GM12865 (cell line): ENCODE measurements at regions not wholly inside any gene's neighbourhood (a gene's known extent, or its start where the extent isn't known, plus 50 kb on each side); places are given as distances from the start of the nearest gene placed in this dataset.
A peak's percentile ranks its signal among the peaks of the same experiment; 100 is the strongest.

ENCODE experiments used
- DNase-seq: peaks from one replicate; pipeline ENCODE4 v3.0.0; 2010; ENCODE audit warnings: low read depth
- H3K4me3 ChIP-seq: 2 replicates; pipeline ENCODE4 v1.5.1; 2011; ENCODE audit warnings: mild to moderate bottlenecking, low read depth, low read length, control low read depth
- TF ChIP-seq, protein P1 (sequence below): IDR thresholded peaks from 2 replicates; pipeline ENCODE4 v1.5.1; 2011; ENCODE audit warnings: low read length, control low read depth, low read depth, inconsistent platforms; ENCODE audit not compliant: insufficient read depth; ENCODE audit errors: missing control alignments

DNA sequence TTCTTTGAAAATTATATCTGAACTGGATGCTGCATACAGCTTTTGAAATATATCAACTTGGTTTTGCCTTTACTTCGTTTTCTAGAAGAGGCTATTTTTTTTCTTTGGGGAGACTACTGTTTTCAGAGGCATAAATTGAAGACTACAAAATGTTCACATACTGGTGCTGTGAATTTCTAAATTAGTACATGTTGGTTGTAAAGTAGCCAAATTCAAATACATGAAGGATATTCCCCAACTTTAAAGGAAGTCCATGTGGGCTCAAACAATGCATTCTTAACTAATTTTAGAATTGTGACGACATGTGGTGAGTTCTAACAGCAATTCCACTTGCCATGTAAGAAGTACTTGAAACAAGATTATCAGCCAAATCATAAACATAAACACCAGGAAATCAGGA, 295.7 kb downstream of the TUSC7 start:
- H3K4me3 ChIP-seq = no peak overlapping the region
- TF ChIP-seq, protein P1, sequence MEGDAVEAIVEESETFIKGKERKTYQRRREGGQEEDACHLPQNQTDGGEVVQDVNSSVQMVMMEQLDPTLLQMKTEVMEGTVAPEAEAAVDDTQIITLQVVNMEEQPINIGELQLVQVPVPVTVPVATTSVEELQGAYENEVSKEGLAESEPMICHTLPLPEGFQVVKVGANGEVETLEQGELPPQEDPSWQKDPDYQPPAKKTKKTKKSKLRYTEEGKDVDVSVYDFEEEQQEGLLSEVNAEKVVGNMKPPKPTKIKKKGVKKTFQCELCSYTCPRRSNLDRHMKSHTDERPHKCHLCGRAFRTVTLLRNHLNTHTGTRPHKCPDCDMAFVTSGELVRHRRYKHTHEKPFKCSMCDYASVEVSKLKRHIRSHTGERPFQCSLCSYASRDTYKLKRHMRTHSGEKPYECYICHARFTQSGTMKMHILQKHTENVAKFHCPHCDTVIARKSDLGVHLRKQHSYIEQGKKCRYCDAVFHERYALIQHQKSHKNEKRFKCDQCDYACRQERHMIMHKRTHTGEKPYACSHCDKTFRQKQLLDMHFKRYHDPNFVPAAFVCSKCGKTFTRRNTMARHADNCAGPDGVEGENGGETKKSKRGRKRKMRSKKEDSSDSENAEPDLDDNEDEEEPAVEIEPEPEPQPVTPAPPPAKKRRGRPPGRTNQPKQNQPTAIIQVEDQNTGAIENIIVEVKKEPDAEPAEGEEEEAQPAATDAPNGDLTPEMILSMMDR = no peak
- no peak for DNase-seq

DNA sequence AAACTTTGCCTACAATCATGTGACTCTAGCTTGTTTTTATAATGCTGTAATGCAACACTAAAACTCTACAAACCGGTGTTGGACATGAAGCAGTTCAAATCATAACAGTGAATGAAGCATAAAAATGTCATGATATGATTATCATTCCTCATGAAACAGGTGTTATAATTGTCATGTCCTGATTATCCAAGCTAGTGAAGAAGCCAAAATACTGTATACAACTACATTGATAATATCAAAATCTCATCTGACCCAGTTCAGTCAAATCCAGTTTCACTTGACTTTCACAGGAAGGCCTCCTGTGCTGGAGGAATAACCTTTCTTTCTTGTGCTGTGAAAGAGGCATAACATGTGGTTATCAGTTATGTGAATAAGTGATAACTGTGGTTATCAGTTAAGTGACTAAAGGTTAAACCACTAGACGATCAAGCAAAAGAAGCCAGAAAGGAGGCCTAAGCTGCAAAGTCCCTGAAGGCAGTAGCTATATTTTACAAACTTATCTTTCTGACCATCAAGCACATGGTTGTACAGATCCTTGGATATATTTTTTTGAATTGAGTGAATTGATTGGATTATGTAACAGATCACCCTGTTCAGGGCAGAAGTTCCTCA, 296.4 kb downstream of the TUSC7 start:
- no peak overlapping the region for H3K4me3 ChIP-seq
- no peak for DNase-seq
- TF ChIP-seq, protein P1 = no peak

DNA sequence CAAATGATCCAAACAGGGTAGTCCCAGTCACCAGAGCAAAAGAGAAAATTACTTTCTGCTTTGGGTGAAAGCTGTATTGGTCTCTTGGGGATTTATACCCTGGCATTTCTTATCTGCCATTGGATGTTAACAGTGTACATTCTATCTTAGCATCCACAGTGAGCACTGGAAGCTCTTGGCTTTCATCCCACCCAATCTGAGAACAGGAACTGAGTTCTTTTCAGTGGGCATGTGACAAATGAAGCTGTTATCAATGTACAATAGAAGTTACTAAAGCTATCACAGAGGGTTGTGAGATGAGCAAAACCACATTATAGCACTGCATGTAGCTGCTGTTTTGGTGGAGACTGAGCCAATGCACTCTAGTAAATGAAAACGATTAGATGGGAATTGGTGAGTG, 300.7 kb downstream of the TUSC7 start:
- TF ChIP-seq, protein P1 = no peak
- H3K4me3 ChIP-seq = no peak overlapping the region
- no peak for DNase-seq

DNA sequence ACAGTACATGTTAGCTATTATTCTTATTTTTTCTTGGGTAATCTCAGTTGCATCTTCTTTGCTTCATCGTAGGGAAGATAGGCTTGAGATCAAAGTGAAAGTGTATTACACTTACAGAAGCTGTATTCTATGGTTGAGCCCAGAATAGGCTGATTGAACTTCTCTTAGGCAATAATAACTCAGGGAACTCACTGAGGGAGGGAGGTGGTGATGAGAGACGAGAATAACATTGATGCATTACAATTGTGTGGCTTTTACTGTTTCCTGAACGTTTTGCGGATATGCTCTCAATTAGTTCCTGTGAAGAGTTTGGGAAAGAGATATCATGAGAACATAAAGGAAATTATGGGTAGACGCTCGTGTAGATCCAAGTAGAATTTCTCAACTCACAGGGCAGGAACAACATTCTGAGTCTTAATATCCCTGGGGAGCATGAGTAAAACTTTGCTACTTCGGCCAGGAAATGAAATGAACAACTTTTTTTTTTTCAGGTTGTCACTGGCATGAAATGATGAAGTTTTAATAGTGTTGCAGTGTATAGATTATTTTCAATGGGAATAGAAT, 302.2 kb downstream of the TUSC7 start:
- TF ChIP-seq, protein P1 = no peak
- no peak overlapping the region for H3K4me3 ChIP-seq
- no peak for DNase-seq

DNA sequence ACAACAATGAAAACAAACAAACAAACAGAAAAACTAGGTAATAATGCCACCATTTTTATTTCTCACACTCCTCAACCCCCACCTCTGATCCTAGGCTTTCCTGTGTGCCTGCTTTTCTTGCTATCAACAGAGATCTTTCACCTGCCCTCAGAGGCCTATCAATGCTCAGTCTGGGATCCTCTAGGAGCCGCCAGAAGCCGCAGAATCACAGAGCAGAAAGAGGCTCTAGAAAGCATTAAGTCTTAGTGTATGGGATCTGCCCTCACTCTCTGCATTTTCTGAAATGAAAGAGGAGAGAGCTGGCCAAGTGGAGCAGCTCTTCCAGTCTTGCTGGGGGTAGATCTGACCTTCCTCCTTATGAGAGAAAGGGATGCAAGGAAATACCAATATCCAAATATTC, 306.8 kb downstream of the TUSC7 start:
- TF ChIP-seq, protein P1 = no peak
- H3K4me3 ChIP-seq = no peak overlapping the region
- DNase-seq = no peak

DNA sequence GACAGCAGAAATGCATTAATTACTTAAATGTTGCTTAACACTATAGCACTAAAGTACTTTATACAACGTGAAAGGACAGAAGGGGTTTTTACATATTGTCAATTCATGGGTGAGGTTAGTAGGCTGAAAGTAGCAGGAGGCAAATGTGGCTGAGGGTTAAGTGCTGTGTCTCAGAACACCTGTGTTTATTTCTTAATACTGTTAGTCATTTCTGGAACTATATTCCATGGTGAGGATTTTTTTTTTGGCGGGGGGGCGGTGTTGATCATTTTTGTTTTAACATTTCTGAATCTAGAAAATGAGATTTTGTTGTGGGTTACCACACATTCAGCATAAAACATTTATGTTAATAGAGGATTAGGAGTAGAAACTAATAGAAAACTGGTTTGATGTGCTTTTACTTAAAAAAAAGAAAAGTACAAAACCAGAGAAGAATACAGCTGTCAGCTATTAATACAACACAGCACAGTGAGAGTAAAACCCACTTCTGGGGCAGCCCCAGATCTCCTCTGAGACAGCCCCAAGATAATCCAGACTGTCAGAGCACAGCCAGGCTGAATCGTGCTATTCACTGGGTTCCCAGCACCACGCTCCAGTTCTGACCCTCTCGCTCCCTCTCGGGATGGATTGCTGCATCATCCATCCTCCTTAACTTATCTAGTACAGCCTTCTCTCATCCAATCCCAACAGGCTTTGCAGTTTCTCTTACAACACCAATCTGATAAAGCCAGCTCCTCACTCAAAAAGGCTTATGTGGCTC, 307.7 kb downstream of the TUSC7 start:
- TF ChIP-seq, protein P1 = no peak
- DNase-seq = peak; percentile 52
- no peak overlapping the region for H3K4me3 ChIP-seq
